ENCODE measurements at regions not wholly inside any gene's neighbourhood (a gene's known extent, or its start where the extent isn't known, plus 50 kb on each side); places are given as distances from the start of the nearest gene placed in this dataset.
A peak's percentile ranks its signal among the peaks of the same experiment; 100 is the strongest.

GRCh38 chr10:29962166-29962850 lies 97.1 kb downstream of the JCAD start:
- no peaks in the 10 kb centered on the region for H3K36me3 ChIP-seq (ENCODE audit: control insufficient read depth, insufficient read depth, low read length)
- no peaks in the 10 kb centered on the region for H3K4me1 ChIP-seq (ENCODE audit: control insufficient read depth, insufficient read depth, low read length)
- H3K9ac ChIP-seq (ENCODE audit: low read length) = no peak overlapping the region
- no peak overlapping the region for H3K27ac ChIP-seq (ENCODE audit: low read depth, low read length)
- H3K27me3 ChIP-seq (ENCODE audit: control insufficient read depth, insufficient read depth, low read length) = no peaks in the 10 kb centered on the region
- H3K4me3 ChIP-seq (ENCODE audit: low read length) = no peak overlapping the region

- Histone ChIP-seq H3K4me1 (ENCODE audit: control insufficient read depth, insufficient read depth, low read length) (no peaks in the 10 kb centered on the region), H3K9ac (ENCODE audit: low read length) (no peak overlapping the region), H3K36me3 (ENCODE audit: control insufficient read depth, insufficient read depth, low read length) (no peaks in the 10 kb centered on the region), H3K4me3 (ENCODE audit: low read length) (no peak overlapping the region), H3K27me3 (ENCODE audit: control insufficient read depth, insufficient read depth, low read length) (no peaks in the 10 kb centered on the region), H3K27ac (ENCODE audit: low read depth, low read length) (no peak overlapping the region)
Observed at GRCh38 chr10:29961351-29961750, 98.0 kb downstream of the JCAD start.

GRCh38 chr10:29960261-29960660 lies 99.1 kb downstream of the JCAD start:
- Histone ChIP-seq H3K27ac (ENCODE audit: low read depth, low read length) (no peak overlapping the region), H3K4me3 (ENCODE audit: low read length) (no peak overlapping the region), H3K36me3 (ENCODE audit: control insufficient read depth, insufficient read depth, low read length) (no peaks in the 10 kb centered on the region), H3K9ac (ENCODE audit: low read length) (no peak overlapping the region), H3K27me3 (ENCODE audit: control insufficient read depth, insufficient read depth, low read length) (no peaks in the 10 kb centered on the region), H3K4me1 (ENCODE audit: control insufficient read depth, insufficient read depth, low read length) (no peaks in the 10 kb centered on the region)

- Histone ChIP-seq H3K27me3 (ENCODE audit: control insufficient read depth, insufficient read depth, low read length) (no peaks in the 10 kb centered on the region), H3K4me3 (ENCODE audit: low read length) (no peak overlapping the region), H3K36me3 (ENCODE audit: control insufficient read depth, insufficient read depth, low read length) (no peaks in the 10 kb centered on the region), H3K27ac (ENCODE audit: low read depth, low read length) (no peak overlapping the region), H3K9ac (ENCODE audit: low read length) (no peak overlapping the region), H3K4me1 (ENCODE audit: control insufficient read depth, insufficient read depth, low read length) (no peaks in the 10 kb centered on the region)
Observed at GRCh38 chr10:29959586-29959985, 99.8 kb downstream of the JCAD start.

- H3K27ac ChIP-seq (ENCODE audit: low read depth, low read length) = no peak overlapping the region
- no peaks in the 10 kb centered on the region for H3K36me3 ChIP-seq (ENCODE audit: control insufficient read depth, insufficient read depth, low read length)
- H3K4me3 ChIP-seq (ENCODE audit: low read length) = no peak overlapping the region
- H3K4me1 ChIP-seq (ENCODE audit: control insufficient read depth, insufficient read depth, low read length) = no peaks in the 10 kb centered on the region
- H3K9ac ChIP-seq (ENCODE audit: low read length) = no peak overlapping the region
- H3K27me3 ChIP-seq (ENCODE audit: control insufficient read depth, insufficient read depth, low read length) = no peaks in the 10 kb centered on the region
Observed at GRCh38 chr10:29958440-29958839, 100.9 kb downstream of the JCAD start.

GRCh38 chr10:29957907-29958331 lies 101.5 kb downstream of the JCAD start:
- no peaks in the 10 kb centered on the region for H3K36me3 ChIP-seq (ENCODE audit: control insufficient read depth, insufficient read depth, low read length)
- no peak overlapping the region for H3K27ac ChIP-seq (ENCODE audit: low read depth, low read length)
- H3K4me1 ChIP-seq (ENCODE audit: control insufficient read depth, insufficient read depth, low read length) = no peaks in the 10 kb centered on the region
- H3K9ac ChIP-seq (ENCODE audit: low read length) = no peak overlapping the region
- no peaks in the 10 kb centered on the region for H3K27me3 ChIP-seq (ENCODE audit: control insufficient read depth, insufficient read depth, low read length)
- H3K4me3 ChIP-seq (ENCODE audit: low read length) = no peak overlapping the region

- H3K36me3 ChIP-seq (ENCODE audit: control insufficient read depth, insufficient read depth, low read length) = no peaks in the 10 kb centered on the region
- H3K9ac ChIP-seq (ENCODE audit: low read length) = no peak overlapping the region
- no peaks in the 10 kb centered on the region for H3K27me3 ChIP-seq (ENCODE audit: control insufficient read depth, insufficient read depth, low read length)
- H3K4me3 ChIP-seq (ENCODE audit: low read length) = no peak overlapping the region
- no peak overlapping the region for H3K27ac ChIP-seq (ENCODE audit: low read depth, low read length)
- no peaks in the 10 kb centered on the region for H3K4me1 ChIP-seq (ENCODE audit: control insufficient read depth, insufficient read depth, low read length)
Observed at GRCh38 chr10:29957236-29957635, 102.2 kb downstream of the JCAD start.

GRCh38 chr10:29956335-29956924 lies 103.0 kb downstream of the JCAD start:
- Histone ChIP-seq H3K9ac (ENCODE audit: low read length) (no peak overlapping the region), H3K27me3 (ENCODE audit: control insufficient read depth, insufficient read depth, low read length) (no peaks in the 10 kb centered on the region), H3K27ac (ENCODE audit: low read depth, low read length) (no peak overlapping the region), H3K4me1 (ENCODE audit: control insufficient read depth, insufficient read depth, low read length) (no peaks in the 10 kb centered on the region), H3K4me3 (ENCODE audit: low read length) (no peak overlapping the region), H3K36me3 (ENCODE audit: control insufficient read depth, insufficient read depth, low read length) (no peaks in the 10 kb centered on the region)

GRCh38 chr10:29955329-29955935 lies 104.0 kb downstream of the JCAD start:
- no peak overlapping the region for H3K9ac ChIP-seq (ENCODE audit: low read length)
- H3K27me3 ChIP-seq (ENCODE audit: control insufficient read depth, insufficient read depth, low read length) = no peaks in the 10 kb centered on the region
- no peak overlapping the region for H3K27ac ChIP-seq (ENCODE audit: low read depth, low read length)
- H3K4me1 ChIP-seq (ENCODE audit: control insufficient read depth, insufficient read depth, low read length) = no peaks in the 10 kb centered on the region
- H3K36me3 ChIP-seq (ENCODE audit: control insufficient read depth, insufficient read depth, low read length) = no peaks in the 10 kb centered on the region
- H3K4me3 ChIP-seq (ENCODE audit: low read length) = no peak overlapping the region

GRCh38 chr10:29951441-29951931 lies 107.9 kb downstream of the JCAD start:
- no peaks in the 10 kb centered on the region for H3K27me3 ChIP-seq (ENCODE audit: control insufficient read depth, insufficient read depth, low read length)
- H3K4me3 ChIP-seq (ENCODE audit: low read length) = no peak overlapping the region
- peaks cover 11% of the 10 kb centered on the region for H3K4me1 ChIP-seq (ENCODE audit: control insufficient read depth, insufficient read depth, low read length)
- no peaks in the 10 kb centered on the region for H3K36me3 ChIP-seq (ENCODE audit: control insufficient read depth, insufficient read depth, low read length)
- H3K27ac ChIP-seq (ENCODE audit: low read depth, low read length) = no peak overlapping the region
- H3K9ac ChIP-seq (ENCODE audit: low read length) = no peak overlapping the region

GRCh38 chr10:29950391-29950790 lies 109.0 kb downstream of the JCAD start:
- H3K27me3 ChIP-seq (ENCODE audit: control insufficient read depth, insufficient read depth, low read length) = no peaks in the 10 kb centered on the region
- peaks cover 11% of the 10 kb centered on the region for H3K4me1 ChIP-seq (ENCODE audit: control insufficient read depth, insufficient read depth, low read length)
- no peak overlapping the region for H3K27ac ChIP-seq (ENCODE audit: low read depth, low read length)
- no peak overlapping the region for H3K9ac ChIP-seq (ENCODE audit: low read length)
- H3K4me3 ChIP-seq (ENCODE audit: low read length) = no peak overlapping the region
- no peaks in the 10 kb centered on the region for H3K36me3 ChIP-seq (ENCODE audit: control insufficient read depth, insufficient read depth, low read length)

- Histone ChIP-seq H3K9ac (ENCODE audit: low read length) (no peak overlapping the region), H3K4me1 (ENCODE audit: control insufficient read depth, insufficient read depth, low read length) (peaks cover 11% of the 10 kb centered on the region), H3K27me3 (ENCODE audit: control insufficient read depth, insufficient read depth, low read length) (no peaks in the 10 kb centered on the region), H3K4me3 (ENCODE audit: low read length) (no peak overlapping the region), H3K36me3 (ENCODE audit: control insufficient read depth, insufficient read depth, low read length) (no peaks in the 10 kb centered on the region), H3K27ac (ENCODE audit: low read depth, low read length) (peak overlapping the region; percentile 27)
Observed at GRCh38 chr10:29949411-29950011, 109.9 kb downstream of the JCAD start.

All from rectal smooth muscle tissue (tissue), 1 donor.